Mesothelial cell of epicardium (in vitro differentiated cells): ENCODE measurements at regions not wholly inside any gene's neighbourhood (a gene's known extent, or its start where the extent isn't known, plus 50 kb on each side); places are given as distances from the start of the nearest gene placed in this dataset.

Source experiments
- DNase-seq, 2 experiments: peaks; one replicate each; pipeline ENCODE4 v3.0.0; 2021; ENCODE audit warnings: low spot score in 2 of 2; ENCODE audit not compliant: unreplicated experiment in 2 of 2
- H3K27ac Mint-ChIP-seq: 2 replicates; pipeline ENCODE4 v1.8.0; 2021; ENCODE audit warnings: mixed read lengths
- H3K27me3 Mint-ChIP-seq: 2 replicates; pipeline ENCODE4 v1.8.0; 2021; ENCODE audit warnings: low read depth, mixed read lengths
- H3K36me3 Mint-ChIP-seq: 2 replicates; pipeline ENCODE4 v1.8.0; 2021; ENCODE audit warnings: mixed read lengths
- H3K4me1 Mint-ChIP-seq: 2 replicates; pipeline ENCODE4 v1.8.0; 2021; ENCODE audit warnings: mixed read lengths
- H3K4me3 Mint-ChIP-seq: 2 replicates; pipeline ENCODE4 v1.8.0; 2021; ENCODE audit warnings: mild to moderate bottlenecking, moderate library complexity, mixed read lengths
- H3K9me3 Mint-ChIP-seq: 2 replicates; pipeline ENCODE4 v1.8.0; 2021; ENCODE audit warnings: mixed read lengths
- CTCF ChIP-seq: fragments of 200-600 bp; sonication (generic); IDR thresholded peaks from one replicate; pipeline ENCODE4 v1.5.0; 2021; ENCODE audit warnings: antibody characterized with exemption; ENCODE audit not compliant: unreplicated experiment

GRCh38 chr20:20856306-20856705 lies 143.9 kb upstream of the RALGAPA2 start:
- Mint-ChIP-seq H3K27ac (no peak overlapping the region), H3K27me3 (peaks cover 62% of the 10 kb centered on the region), H3K4me1 (no peaks in the 10 kb centered on the region), H3K4me3 (no peak overlapping the region), H3K9me3 (no peaks in the 10 kb centered on the region), H3K36me3 (no peaks in the 10 kb centered on the region)
- DNase-seq, result no peak
- no peak for TF ChIP-seq CTCF

- Mint-ChIP-seq H3K27ac (no peak overlapping the region), H3K27me3 (peaks cover 37% of the 10 kb centered on the region), H3K36me3 (no peaks in the 10 kb centered on the region), H3K4me1 (no peaks in the 10 kb centered on the region), H3K4me3 (no peak overlapping the region), H3K9me3 (no peaks in the 10 kb centered on the region)
- no peak for DNase-seq
- no peak for TF ChIP-seq CTCF
These were observed 138.9 kb upstream of the RALGAPA2 start for GRCh38 chr20:20851385-20851784.

DNA sequence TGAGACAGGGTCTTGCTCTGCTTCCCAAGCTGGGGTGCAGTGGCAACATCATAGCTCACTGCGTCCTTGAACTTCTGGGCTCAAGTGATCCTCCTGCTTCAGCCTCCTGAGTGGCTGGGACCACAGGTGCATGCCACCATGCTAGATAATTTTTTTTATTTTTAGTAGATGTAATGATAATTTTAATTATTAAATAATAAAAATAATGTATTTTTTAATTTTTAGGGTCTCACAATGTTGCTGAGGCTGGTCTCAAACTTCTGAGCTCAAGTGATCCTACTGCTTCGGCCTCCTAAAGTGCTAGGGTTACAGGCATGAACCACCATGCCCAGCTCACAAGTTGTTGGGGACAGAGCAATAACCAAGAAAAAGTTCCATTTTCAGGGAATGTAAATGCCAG lies 138.0 kb upstream of the RALGAPA2 start:
- H3K4me1 Mint-ChIP-seq, result no peaks in the 10 kb centered on the region
- H3K36me3 Mint-ChIP-seq, result no peaks in the 10 kb centered on the region
- H3K4me3 Mint-ChIP-seq, result no peak overlapping the region
- no peak overlapping the region for H3K27ac Mint-ChIP-seq
- no peak for TF ChIP-seq CTCF
- H3K9me3 Mint-ChIP-seq, result no peaks in the 10 kb centered on the region
- DNase-seq, result no peak
- H3K27me3 Mint-ChIP-seq, result peaks cover 42% of the 10 kb centered on the region

DNA sequence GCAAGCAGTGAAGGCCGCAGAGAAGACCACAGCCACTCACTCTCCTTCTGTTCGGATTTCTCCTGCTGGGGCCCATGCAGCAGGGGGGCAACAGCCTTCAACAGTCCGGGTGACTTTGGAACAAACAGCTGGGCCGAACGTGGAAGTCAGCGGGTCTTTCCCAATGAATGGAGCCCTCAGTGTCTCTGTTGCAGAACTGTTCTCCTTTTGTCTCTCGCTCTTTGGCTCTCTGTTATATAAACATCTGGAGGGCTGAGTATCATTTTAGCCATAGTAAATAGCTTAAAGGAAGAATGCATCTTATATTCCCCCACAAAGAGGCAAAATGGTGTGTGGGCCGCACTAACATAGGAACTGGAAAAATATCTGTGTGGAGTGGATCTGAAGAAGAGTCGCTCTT lies 136.7 kb upstream of the RALGAPA2 start:
- no peak for DNase-seq
- H3K27me3 Mint-ChIP-seq, result peaks cover 45% of the 10 kb centered on the region
- TF ChIP-seq CTCF, result no peak

GRCh38 chr20:20847814-20848213 lies 135.4 kb upstream of the RALGAPA2 start:
- Mint-ChIP-seq H3K27me3 (peaks cover 44% of the 10 kb centered on the region), H3K4me3 (no peak overlapping the region), H3K4me1 (no peaks in the 10 kb centered on the region), H3K36me3 (no peaks in the 10 kb centered on the region), H3K9me3 (no peaks in the 10 kb centered on the region), H3K27ac (no peak overlapping the region)
- DNase-seq, result no peak
- TF ChIP-seq CTCF, result no peak

More for the DNA sequence above, 136.7 kb upstream of the RALGAPA2 start:
- no peak overlapping the region for H3K4me3 Mint-ChIP-seq
- H3K36me3 Mint-ChIP-seq, result no peaks in the 10 kb centered on the region
- no peaks in the 10 kb centered on the region for H3K9me3 Mint-ChIP-seq
- H3K4me1 Mint-ChIP-seq, result no peaks in the 10 kb centered on the region
- no peak overlapping the region for H3K27ac Mint-ChIP-seq

DNA sequence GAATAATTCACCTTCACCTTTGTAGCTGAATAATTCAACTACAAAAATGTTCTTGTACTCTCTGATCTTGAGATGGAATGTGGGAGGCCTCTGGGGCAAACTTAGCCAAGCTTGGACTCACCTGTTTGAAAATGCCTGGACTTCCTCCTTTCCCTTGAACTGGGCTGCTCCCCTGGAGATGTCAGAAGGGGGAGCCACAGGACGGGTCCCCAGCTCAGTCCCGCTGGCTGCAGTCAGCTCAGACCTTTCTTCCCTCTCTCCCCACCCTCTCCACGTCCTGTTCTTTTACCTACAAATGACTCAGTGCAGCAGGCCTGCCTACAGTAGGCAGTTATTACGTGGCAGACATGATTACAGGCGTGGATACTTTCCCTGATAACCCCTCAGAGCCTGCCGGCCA lies 131.5 kb upstream of the RALGAPA2 start:
- H3K27me3 Mint-ChIP-seq, result peaks cover 56% of the 10 kb centered on the region
- H3K36me3 Mint-ChIP-seq, result no peaks in the 10 kb centered on the region
- DNase-seq, result no peak
- no peaks in the 10 kb centered on the region for H3K9me3 Mint-ChIP-seq
- H3K4me1 Mint-ChIP-seq, result no peaks in the 10 kb centered on the region
- H3K27ac Mint-ChIP-seq, result no peak overlapping the region
- H3K4me3 Mint-ChIP-seq, result no peak overlapping the region
- TF ChIP-seq CTCF, result no peak
